GM10266 (cell line): ENCODE measurements at regions not wholly inside any gene's neighbourhood (a gene's known extent, or its start where the extent isn't known, plus 50 kb on each side); places are given as distances from the start of the nearest gene placed in this dataset.

ENCODE experiments used
- DNase-seq: peaks from one replicate; pipeline ENCODE4 v3.0.0; 2012; ENCODE audit errors: extremely low spot score
- CTCF ChIP-seq: IDR thresholded peaks from 2 replicates; pipeline ENCODE4 v1.5.1; 2012; ENCODE audit warnings: mild to moderate bottlenecking, low read depth; ENCODE audit not compliant: control insufficient read depth, insufficient read depth; ENCODE audit errors: missing control alignments

DNA sequence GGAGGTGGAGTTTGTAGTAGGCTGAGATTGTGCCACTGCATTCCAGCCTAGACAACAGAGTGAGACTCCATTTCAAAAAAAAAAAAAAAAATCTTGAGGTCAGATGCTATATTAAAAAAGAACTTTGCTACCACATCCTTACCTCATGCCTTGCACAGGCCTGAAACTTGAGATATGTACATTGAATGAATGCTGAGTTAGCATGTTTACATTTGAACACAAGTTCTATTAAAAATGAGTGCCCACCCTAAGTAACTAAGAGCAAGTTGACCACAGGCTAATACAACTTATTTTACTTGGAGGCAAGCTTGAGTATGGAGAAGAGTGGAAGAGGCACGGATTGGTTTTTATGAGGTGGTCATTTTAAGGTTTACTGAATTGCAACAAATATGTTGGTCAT lies 276.6 kb upstream of the GATB start:
- DNase-seq, result no peak
- TF ChIP-seq CTCF, result no peak

GRCh38 chr4:152033621-152034020 lies 272.8 kb upstream of the GATB start:
- TF ChIP-seq CTCF, result no peak
- DNase-seq, result no peak

GRCh38 chr4:152032722-152033131 lies 271.9 kb upstream of the GATB start:
- no peak for TF ChIP-seq CTCF
- DNase-seq, result no peak

DNA sequence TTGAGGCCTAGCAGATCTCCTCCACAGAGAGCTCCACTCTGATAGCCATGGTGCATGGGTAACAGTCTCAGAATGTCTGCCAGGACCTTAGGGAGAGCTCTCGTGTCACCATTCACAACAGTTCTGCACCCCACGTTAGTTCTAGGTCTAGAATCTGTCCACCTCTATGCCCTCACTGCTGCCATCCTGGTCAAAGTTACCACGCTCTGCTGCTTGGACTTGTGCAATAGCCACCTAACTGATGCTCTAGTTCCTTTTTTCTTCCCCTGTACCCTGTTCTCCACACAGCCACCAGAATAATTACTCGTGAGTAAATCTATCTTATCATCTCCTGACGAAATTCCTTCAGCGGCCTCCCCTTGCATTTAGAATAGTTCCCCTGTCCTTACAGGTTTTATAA lies 268.8 kb upstream of the GATB start:
- TF ChIP-seq CTCF, result no peak
- no peak for DNase-seq

GRCh38 chr4:152028131-152028530 lies 267.3 kb upstream of the GATB start:
- no peak for DNase-seq
- TF ChIP-seq CTCF, result no peak

- DNase-seq, result no peak
- no peak for TF ChIP-seq CTCF
Measured at GRCh38 chr4:152024881-152025280, 264.1 kb upstream of the GATB start.

DNA sequence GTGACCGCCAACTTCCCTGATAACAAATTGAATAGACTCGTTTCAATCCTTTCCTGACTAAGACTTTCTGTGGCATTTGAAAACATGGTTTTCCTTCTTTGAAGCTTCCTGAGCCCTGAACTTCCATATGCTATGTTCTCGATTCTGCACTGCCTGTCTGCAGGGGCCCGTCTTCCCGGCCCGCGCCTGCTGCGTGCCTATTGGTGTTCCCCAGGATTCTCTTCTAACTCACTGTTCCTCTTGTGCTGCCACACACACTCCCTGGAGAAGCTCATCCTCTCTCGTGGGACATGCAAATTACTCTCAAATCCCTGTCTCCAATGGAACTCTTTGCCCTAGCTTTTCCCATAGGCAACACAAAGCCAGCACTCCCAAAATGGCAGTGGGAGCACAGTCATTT lies 262.9 kb upstream of the GATB start:
- no peak for TF ChIP-seq CTCF

More for the DNA sequence above, 262.9 kb upstream of the GATB start:
- no peak for DNase-seq
